Tibial nerve (tissue), 4 donors: ENCODE measurements at regions not wholly inside any gene's neighbourhood (a gene's known extent, or its start where the extent isn't known, plus 50 kb on each side); places are given as distances from the start of the nearest gene placed in this dataset.

Source experiments
- DNase-seq, 2 donors: peaks; one replicate each; pipeline ENCODE4 v3.0.0-alpha.2; 2019; ENCODE audit warnings: low spot score in 2 of 2
- H3K27ac ChIP-seq, 4 donors: fragments of 200-600 bp; sonication (generic) in 3 of 4; one replicate each; pipeline ENCODE4 v1.5.1; 2017 to 2019; ENCODE audit warnings: mild to moderate bottlenecking in 1 of 4
- H3K27me3 ChIP-seq, 2 donors: fragments of 200-600 bp; sonication (generic) in 1 of 2; one replicate each; pipeline versions ENCODE4 v1.5.1 to v1.6.0; 2017 to 2019
- H3K36me3 ChIP-seq, 3 donors: fragments of 200-600 bp; sonication (generic); one replicate each; pipeline ENCODE4 v1.5.1; 2018 to 2019
- H3K4me1 ChIP-seq, 4 donors: fragments of 200-600 bp; sonication (generic) in 3 of 4; one replicate each; pipeline ENCODE4 v1.5.1; 2017 to 2019
- H3K4me3 ChIP-seq, 4 donors: fragments of 200-600 bp; sonication (generic) in 3 of 4; one replicate each; pipeline ENCODE4 v1.5.1; 2017 to 2019; ENCODE audit warnings: mild to moderate bottlenecking in 1 of 4, moderate library complexity in 1 of 4
- H3K9me3 ChIP-seq, 4 donors: fragments of 200-600 bp; sonication (generic) in 3 of 4; one replicate each; pipeline ENCODE4 v1.5.1; 2017 to 2019
- EP300 ChIP-seq, 2 donors: sonication (generic); formaldehyde crosslinking; IDR thresholded peaks; one replicate each; pipeline ENCODE4 v1.6.1; 2017; ENCODE audit warnings: antibody characterized with exemption in 2 of 2, mild to moderate bottlenecking in 1 of 2
- POLR2A ChIP-seq, 2 donors: fragments of 450-650 bp; IDR thresholded peaks; one replicate each; pipeline ENCODE4 v1.6.1; 2017; ENCODE audit warnings: antibody characterized with exemption in 2 of 2, mild to moderate bottlenecking in 2 of 2, moderate library complexity in 2 of 2
- WGBS, 2 donors: methylation state at CpG; one replicate each; pipeline ENCODE4 v1.1.5; 2018; 5-methylcytosine and 5-hydroxymethylcytosine counted together
- TF ChIP-seq, protein P1 (sequence below), 5 experiments: fragments of 200-600 bp in 3 of 5; fragments of 450-650 bp in 2 of 5; sonication (generic) in 3 of 5; IDR thresholded peaks; one replicate each; pipeline ENCODE4 v1.5.1; 2016 to 2019; ENCODE audit warnings: antibody characterized with exemption in 5 of 5, mild to moderate bottlenecking in 3 of 5, moderate library complexity in 2 of 5

DNA sequence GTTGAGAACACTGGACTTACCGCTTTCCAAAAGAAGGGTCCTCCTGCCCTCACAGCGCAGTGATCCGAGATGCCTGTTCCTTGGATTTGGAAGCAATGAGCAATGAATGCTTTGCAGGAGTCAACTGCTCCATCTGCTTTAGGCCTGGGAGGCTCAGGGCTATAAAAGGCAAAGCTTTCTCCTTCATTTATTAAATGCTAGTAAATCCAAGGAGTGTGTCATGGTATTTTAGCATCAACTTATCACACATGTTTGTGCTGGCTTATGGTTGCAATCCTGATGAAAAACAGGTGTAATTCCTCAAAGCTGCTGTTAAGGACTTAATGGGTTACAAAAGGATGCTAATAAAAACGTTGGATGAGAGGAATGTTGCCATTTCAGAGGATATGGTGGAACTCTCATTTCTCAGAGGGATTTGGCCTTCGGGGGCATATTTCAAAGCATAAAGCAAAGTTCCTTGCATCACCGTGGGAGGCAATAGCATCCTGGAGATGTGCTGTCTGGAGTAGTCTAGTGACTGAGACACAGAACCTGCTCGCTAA lies 158.5 kb upstream of the TPM1 start:
- no peaks in the 10 kb centered on the region for H3K36me3 ChIP-seq
- H3K9me3 ChIP-seq, result no peaks in the 10 kb centered on the region
- DNase-seq, result no peak
- no peak overlapping the region for H3K27ac ChIP-seq
- H3K4me3 ChIP-seq, result no peak overlapping the region
- 67 to 71% methylated on average over 7 of the region's 7 CpGs for WGBS, 2 donors
- no peaks in the 10 kb centered on the region for H3K27me3 ChIP-seq
- peaks cover 0 to 25% (median 1%) of the 10 kb centered on the region in 4 donors for H3K4me1 ChIP-seq
- TF ChIP-seq, protein P1, sequence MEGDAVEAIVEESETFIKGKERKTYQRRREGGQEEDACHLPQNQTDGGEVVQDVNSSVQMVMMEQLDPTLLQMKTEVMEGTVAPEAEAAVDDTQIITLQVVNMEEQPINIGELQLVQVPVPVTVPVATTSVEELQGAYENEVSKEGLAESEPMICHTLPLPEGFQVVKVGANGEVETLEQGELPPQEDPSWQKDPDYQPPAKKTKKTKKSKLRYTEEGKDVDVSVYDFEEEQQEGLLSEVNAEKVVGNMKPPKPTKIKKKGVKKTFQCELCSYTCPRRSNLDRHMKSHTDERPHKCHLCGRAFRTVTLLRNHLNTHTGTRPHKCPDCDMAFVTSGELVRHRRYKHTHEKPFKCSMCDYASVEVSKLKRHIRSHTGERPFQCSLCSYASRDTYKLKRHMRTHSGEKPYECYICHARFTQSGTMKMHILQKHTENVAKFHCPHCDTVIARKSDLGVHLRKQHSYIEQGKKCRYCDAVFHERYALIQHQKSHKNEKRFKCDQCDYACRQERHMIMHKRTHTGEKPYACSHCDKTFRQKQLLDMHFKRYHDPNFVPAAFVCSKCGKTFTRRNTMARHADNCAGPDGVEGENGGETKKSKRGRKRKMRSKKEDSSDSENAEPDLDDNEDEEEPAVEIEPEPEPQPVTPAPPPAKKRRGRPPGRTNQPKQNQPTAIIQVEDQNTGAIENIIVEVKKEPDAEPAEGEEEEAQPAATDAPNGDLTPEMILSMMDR (IDR thresholded peaks at IDR 0.05), result no peak
- no peak for TF ChIP-seq POLR2A (IDR thresholded peaks at IDR 0.05)

DNA sequence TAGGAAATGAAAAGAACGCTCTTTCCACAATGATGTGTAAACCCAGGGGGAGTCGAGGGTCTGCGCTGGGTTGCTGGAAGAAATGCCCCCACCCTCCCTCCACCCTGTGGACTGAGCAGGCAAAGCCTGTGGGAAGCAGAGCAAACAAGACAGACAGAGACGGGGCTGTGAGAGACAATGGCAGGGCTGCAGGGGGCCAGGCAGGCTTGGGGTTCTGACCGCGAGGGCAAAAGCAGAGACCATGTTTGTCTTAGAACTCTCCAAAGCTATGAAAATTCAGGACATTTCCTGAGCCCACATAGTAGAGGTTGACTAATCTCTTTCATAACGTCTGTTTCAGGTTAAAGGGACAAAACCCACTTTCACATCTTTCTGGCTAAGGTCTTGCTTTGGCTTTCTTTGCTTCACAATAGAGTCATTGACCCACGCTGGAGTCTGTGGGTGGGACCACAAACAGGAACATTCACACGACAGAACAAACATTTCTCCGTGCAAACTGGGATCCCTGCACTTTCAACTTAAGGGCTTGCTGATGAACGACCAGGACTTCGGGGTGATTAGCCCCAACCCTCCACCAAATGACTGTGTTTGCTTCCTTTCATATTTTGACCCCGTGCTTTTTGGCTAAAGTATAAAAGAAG lies 156.0 kb upstream of the TPM1 start:
- WGBS, 2 donors, result 25 to 26% methylated on average over 13 of the region's 13 CpGs
- no peak overlapping the region for H3K27ac ChIP-seq
- H3K4me3 ChIP-seq, result no peak overlapping the region

GRCh38 chr15:62887113-62887570 lies 155.4 kb upstream of the TPM1 start:
- H3K27ac ChIP-seq, result no peak overlapping the region
- 30 to 49% methylated on average over 7 of the region's 7 CpGs for WGBS, 2 donors
- DNase-seq, result peak in 1 of 2 donors; percentile 35
- no peaks in the 10 kb centered on the region for H3K27me3 ChIP-seq
- H3K4me3 ChIP-seq, result no peak overlapping the region
- H3K36me3 ChIP-seq, result no peaks in the 10 kb centered on the region
- no peaks in the 10 kb centered on the region for H3K9me3 ChIP-seq
- peaks cover 0 to 31% (median 1%) of the 10 kb centered on the region in 4 donors for H3K4me1 ChIP-seq
- no peak for TF ChIP-seq POLR2A (IDR thresholded peaks at IDR 0.05)
- no peak for TF ChIP-seq EP300 (IDR thresholded peaks at IDR 0.05)
- TF ChIP-seq, protein P1 (IDR thresholded peaks at IDR 0.05), result no peak

More for the DNA sequence above, 156.0 kb upstream of the TPM1 start:
- Histone ChIP-seq H3K9me3 (no peaks in the 10 kb centered on the region), H3K4me1 (peaks cover 0 to 31% (median 1%) of the 10 kb centered on the region in 4 donors), H3K27me3 (no peaks in the 10 kb centered on the region), H3K36me3 (no peaks in the 10 kb centered on the region)
- no peak for DNase-seq
- TF ChIP-seq POLR2A (IDR thresholded peaks at IDR 0.05) (no peak), EP300 (IDR thresholded peaks at IDR 0.05) (no peak)
- TF ChIP-seq, protein P1 (IDR thresholded peaks at IDR 0.05), result no peak

GRCh38 chr15:62888623-62889022 lies 153.9 kb upstream of the TPM1 start:
- no peaks in the 10 kb centered on the region for H3K36me3 ChIP-seq
- no peak overlapping the region for H3K27ac ChIP-seq
- no peak for DNase-seq
- H3K4me3 ChIP-seq, result no peak overlapping the region
- no peak for TF ChIP-seq POLR2A (IDR thresholded peaks at IDR 0.05)
- TF ChIP-seq, protein P1 (IDR thresholded peaks at IDR 0.05), result no peak
- no peak for TF ChIP-seq EP300 (IDR thresholded peaks at IDR 0.05)
- WGBS, 2 donors, result 92 to 98% methylated on average over 3 of the region's 3 CpGs
- H3K27me3 ChIP-seq, result no peaks in the 10 kb centered on the region
- peaks cover 0 to 31% (median 1%) of the 10 kb centered on the region in 4 donors for H3K4me1 ChIP-seq
- no peaks in the 10 kb centered on the region for H3K9me3 ChIP-seq

DNA sequence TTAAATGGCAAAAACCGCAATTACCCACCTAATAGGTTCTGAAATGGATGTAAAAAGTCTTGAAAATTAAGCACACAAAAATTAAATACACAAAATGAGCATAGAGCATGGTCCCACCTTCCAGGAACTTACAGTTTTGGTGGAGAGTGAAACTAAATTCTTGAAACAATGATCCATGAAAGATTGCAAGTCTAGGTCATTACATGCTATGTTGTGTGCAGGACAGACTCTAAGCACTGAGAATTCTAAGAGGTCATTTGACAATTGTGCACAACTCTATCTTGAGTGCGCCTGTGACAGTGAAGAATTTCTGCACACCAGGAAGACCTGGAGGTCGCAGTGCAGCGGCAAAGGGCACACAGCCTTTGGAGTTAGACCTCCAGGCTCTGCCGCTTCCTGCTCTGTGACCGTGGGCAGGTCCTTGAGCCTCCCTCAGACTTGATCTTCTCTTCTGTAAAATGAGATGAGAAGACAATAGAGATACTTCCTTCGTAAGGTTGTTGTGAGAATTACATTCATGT lies 153.3 kb upstream of the TPM1 start:
- no peak overlapping the region for H3K27ac ChIP-seq
- H3K4me1 ChIP-seq, result peaks cover 0 to 29% (median 1%) of the 10 kb centered on the region in 4 donors
- no peak overlapping the region for H3K4me3 ChIP-seq
- DNase-seq, result no peak
- H3K9me3 ChIP-seq, result no peaks in the 10 kb centered on the region
- TF ChIP-seq, protein P1 (IDR thresholded peaks at IDR 0.05), result no peak
- TF ChIP-seq POLR2A (IDR thresholded peaks at IDR 0.05) (no peak), EP300 (IDR thresholded peaks at IDR 0.05) (no peak)
- no peaks in the 10 kb centered on the region for H3K27me3 ChIP-seq
- H3K36me3 ChIP-seq, result no peaks in the 10 kb centered on the region
- 88 to 89% methylated on average over 7 of the region's 7 CpGs for WGBS, 2 donors
